CD4-positive, alpha-beta T cell (primary cell): ENCODE measurements at regions not wholly inside any gene's neighbourhood (a gene's known extent, or its start where the extent isn't known, plus 50 kb on each side); places are given as distances from the start of the nearest gene placed in this dataset.

Experiments
- ATAC-seq: fragments of 200-7000 bp; cut with Tn5 transposase; one replicate; pipeline ENCODE4 v1.10.0; 2022; ENCODE audit warnings: mild to moderate bottlenecking; ENCODE audit not compliant: poor library complexity
- CTCF ChIA-PET: fragments of 350-600 bp; sonication (Branson Sonifier 250); formaldehyde crosslinking; loops from one replicate; lab custom pipeline; 2021; ENCODE audit warnings: antibody characterized with exemption, inconsistent platforms; lab: Charles Lee
- POLR2A ChIA-PET: fragments of 350-600 bp; sonication (Branson Sonifier 250); formaldehyde crosslinking; loops from one replicate; lab custom pipeline; 2021; ENCODE audit warnings: antibody characterized with exemption, inconsistent platforms; lab: Charles Lee
- DNase-seq, 14 experiments: peaks; one replicate each; pipeline ENCODE4 v3.0.0-alpha.2; 2013 to 2020; ENCODE audit warnings: mixed read lengths in 2 of 14
- H3K27ac ChIP-seq, 2 donors: one replicate each; pipeline versions ENCODE4 v1.5.1 to v1.7.0; 2013; ENCODE audit warnings: low read length in 2 of 2, low read depth in 1 of 2, mild to moderate bottlenecking in 1 of 2
- H3K27me3 ChIP-seq, 2 experiments: 1 replicate in 1 of 2; 2 replicates in 1 of 2; pipeline versions ENCODE4 v1.6.1 to v1.7.0; 2013; ENCODE audit warnings: low read length in 2 of 2, control low read depth in 1 of 2, mild to moderate bottlenecking in 1 of 2, moderate library complexity in 1 of 2; ENCODE audit not compliant: insufficient read depth in 2 of 2, control insufficient read depth in 1 of 2
- H3K36me3 ChIP-seq: one replicate; pipeline ENCODE4 v1.6.1; 2013; ENCODE audit warnings: low read length, control low read depth; ENCODE audit not compliant: insufficient read depth
- H3K4me1 ChIP-seq: one replicate; pipeline ENCODE4 v1.6.1; 2013; ENCODE audit warnings: low read length, control low read depth; ENCODE audit not compliant: insufficient read depth
- H3K4me3 ChIP-seq: one replicate; pipeline ENCODE4 v1.5.1; 2013; ENCODE audit warnings: mild to moderate bottlenecking, low read length, moderate library complexity
- H3K9me3 ChIP-seq, 2 experiments: 1 replicate in 1 of 2; 2 replicates in 1 of 2; pipeline versions ENCODE4 v1.6.1 to v1.7.0; 2013; ENCODE audit warnings: low read length in 2 of 2, mild to moderate bottlenecking in 2 of 2, control low read depth in 1 of 2, moderate library complexity in 1 of 2; ENCODE audit not compliant: control insufficient read depth in 1 of 2, insufficient read depth in 1 of 2
- H3K27ac Mint-ChIP-seq: one replicate; pipeline ENCODE4 v1.8.0; 2020; ENCODE audit warnings: mixed read lengths
- H3K27me3 Mint-ChIP-seq: one replicate; pipeline ENCODE4 v1.8.0; 2021; ENCODE audit warnings: mixed read lengths
- H3K36me3 Mint-ChIP-seq: one replicate; pipeline ENCODE4 v1.8.0; 2021; ENCODE audit warnings: low read depth, mixed read lengths
- H3K4me1 Mint-ChIP-seq: one replicate; pipeline ENCODE4 v1.8.0; 2021; ENCODE audit warnings: low read depth, mixed read lengths
- H3K4me3 Mint-ChIP-seq: one replicate; pipeline ENCODE4 v1.8.0; 2020; ENCODE audit warnings: mild to moderate bottlenecking, mixed read lengths
- H3K9me3 Mint-ChIP-seq: one replicate; pipeline ENCODE4 v1.8.0; 2020; ENCODE audit warnings: mixed read lengths
- intact Hi-C, 2 experiments: fragments of 100-400 bp; cut with DNase I in 1 of 2; cut with micrococcal nuclease in 1 of 2; formaldehyde crosslinking; loops; one replicate each; pipeline versions ENCODE4 v1.15.1 to v1.9.0; 2023 to 2025; cut with DNase I, micrococcal nuclease
- TF ChIP-seq, protein P1 (sequence below): fragments of 200-600 bp; IDR thresholded peaks from one replicate; pipeline ENCODE4 v1.8.0; 2022; ENCODE audit warnings: antibody characterized with exemption, mild to moderate bottlenecking

DNA sequence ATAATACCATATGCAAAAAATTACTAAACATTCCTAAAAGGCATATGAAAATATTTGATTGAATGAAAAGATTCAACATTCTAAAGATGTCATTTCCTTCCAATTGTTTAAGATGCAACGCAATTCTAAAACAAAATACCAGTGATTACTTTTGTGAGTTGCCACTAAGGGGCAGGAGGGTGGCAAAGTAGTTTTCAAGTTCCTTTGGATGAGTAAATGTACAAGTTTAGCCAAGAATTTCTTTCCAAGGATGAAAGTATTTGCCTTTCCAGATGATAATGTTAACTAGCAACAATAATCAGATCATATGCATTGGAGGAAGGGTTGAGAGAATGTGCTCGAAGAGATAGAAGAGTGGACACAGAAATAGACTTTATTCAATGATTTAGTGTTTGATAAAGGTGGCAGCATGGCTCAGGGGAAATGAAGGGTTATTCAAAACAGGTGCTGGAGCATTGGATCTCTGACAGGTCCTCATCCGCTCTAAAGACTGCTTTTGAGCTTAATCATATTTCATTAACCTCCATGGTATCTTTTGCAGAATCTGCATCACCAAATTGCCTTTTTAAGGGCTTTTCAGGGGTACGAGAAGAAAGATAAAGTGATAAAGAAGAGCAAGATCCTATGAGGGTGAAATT lies 678.5 kb upstream of the TBX3 start:
- ChIA-PET CTCF (no interaction called here), POLR2A (no interaction called here)
- Histone ChIP-seq H3K27ac (no peak overlapping the region), H3K4me3 (no peak overlapping the region), H3K9me3 (peaks cover 0 to 7% of the 10 kb centered on the region in 2 experiments), H3K36me3 (no peaks in the 10 kb centered on the region), H3K4me1 (no peaks in the 10 kb centered on the region), H3K27me3 (no peaks in the 10 kb centered on the region)
- intact Hi-C loops, result no loop called here
- Mint-ChIP-seq H3K27ac (no peak overlapping the region), H3K9me3 (peaks cover 11% of the 10 kb centered on the region), H3K36me3 (no peaks in the 10 kb centered on the region), H3K27me3 (no peaks in the 10 kb centered on the region), H3K4me3 (no peak overlapping the region), H3K4me1 (no peaks in the 10 kb centered on the region)
- DNase-seq, result no peak
- ATAC-seq, result no peak
- TF ChIP-seq, protein P1, sequence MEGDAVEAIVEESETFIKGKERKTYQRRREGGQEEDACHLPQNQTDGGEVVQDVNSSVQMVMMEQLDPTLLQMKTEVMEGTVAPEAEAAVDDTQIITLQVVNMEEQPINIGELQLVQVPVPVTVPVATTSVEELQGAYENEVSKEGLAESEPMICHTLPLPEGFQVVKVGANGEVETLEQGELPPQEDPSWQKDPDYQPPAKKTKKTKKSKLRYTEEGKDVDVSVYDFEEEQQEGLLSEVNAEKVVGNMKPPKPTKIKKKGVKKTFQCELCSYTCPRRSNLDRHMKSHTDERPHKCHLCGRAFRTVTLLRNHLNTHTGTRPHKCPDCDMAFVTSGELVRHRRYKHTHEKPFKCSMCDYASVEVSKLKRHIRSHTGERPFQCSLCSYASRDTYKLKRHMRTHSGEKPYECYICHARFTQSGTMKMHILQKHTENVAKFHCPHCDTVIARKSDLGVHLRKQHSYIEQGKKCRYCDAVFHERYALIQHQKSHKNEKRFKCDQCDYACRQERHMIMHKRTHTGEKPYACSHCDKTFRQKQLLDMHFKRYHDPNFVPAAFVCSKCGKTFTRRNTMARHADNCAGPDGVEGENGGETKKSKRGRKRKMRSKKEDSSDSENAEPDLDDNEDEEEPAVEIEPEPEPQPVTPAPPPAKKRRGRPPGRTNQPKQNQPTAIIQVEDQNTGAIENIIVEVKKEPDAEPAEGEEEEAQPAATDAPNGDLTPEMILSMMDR, result no peak

DNA sequence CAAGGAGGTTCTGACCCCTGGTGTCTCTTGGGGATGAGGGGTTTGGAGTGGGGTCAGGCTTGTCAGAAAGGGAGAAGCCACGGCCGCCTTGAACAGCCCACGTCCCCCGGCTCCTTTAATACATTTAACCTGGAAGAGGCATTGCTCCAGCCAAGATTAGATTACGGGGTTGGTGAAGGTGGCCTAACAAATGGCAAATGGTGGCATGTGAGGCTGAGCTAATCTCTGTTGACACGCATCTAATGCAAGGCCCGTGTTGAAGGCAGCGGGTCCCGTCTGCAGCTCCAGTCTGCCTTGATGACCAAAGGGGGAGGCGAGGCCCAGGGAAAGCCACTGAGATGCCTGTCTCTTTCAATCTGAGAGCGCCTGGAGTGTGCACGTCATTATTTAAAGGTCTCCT lies 673.7 kb upstream of the TBX3 start:
- H3K27ac Mint-ChIP-seq, result no peak overlapping the region
- no peaks in the 10 kb centered on the region for H3K27me3 ChIP-seq
- H3K36me3 Mint-ChIP-seq, result no peaks in the 10 kb centered on the region
- no peaks in the 10 kb centered on the region for H3K27me3 Mint-ChIP-seq
- H3K4me3 ChIP-seq, result no peak overlapping the region
- no peaks in the 10 kb centered on the region for H3K36me3 ChIP-seq
- H3K9me3 Mint-ChIP-seq, result peaks cover 5% of the 10 kb centered on the region
- H3K4me3 Mint-ChIP-seq, result no peak overlapping the region
- CTCF ChIA-PET, result no interaction called here
- intact Hi-C loops, result no loop called here
- ATAC-seq (no peak), DNase-seq (no peak)
- no peaks in the 10 kb centered on the region for H3K4me1 Mint-ChIP-seq
- H3K4me1 ChIP-seq, result no peaks in the 10 kb centered on the region
- POLR2A ChIA-PET, result no interaction called here
- TF ChIP-seq, protein P1, result no peak
- H3K9me3 ChIP-seq, result no peaks in the 10 kb centered on the region
- H3K27ac ChIP-seq, result no peak overlapping the region

DNA sequence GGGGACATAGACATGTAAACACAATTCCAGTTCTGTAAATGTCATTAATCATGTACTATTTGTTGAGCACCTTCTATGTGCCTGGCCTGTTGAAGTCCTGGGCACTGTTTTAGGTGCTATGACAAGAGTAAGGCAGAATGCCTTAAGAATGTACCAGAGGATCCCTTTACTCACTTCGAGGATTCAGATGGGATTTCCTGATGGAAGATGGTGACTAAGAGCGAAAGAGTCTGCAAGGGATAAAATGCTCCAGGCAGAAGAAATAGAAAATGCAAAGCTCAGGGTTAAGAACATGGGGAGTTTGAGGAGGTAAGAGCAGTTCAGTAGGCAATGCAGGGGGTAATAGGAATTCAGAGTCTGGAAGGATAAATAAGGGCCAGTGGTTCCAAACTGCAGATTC lies 671.3 kb upstream of the TBX3 start:
- CTCF ChIA-PET, result no interaction called here
- Histone ChIP-seq H3K4me1 (no peaks in the 10 kb centered on the region), H3K4me3 (no peak overlapping the region), H3K27ac (no peak overlapping the region), H3K27me3 (no peaks in the 10 kb centered on the region), H3K9me3 (no peaks in the 10 kb centered on the region), H3K36me3 (no peaks in the 10 kb centered on the region)
- H3K27me3 Mint-ChIP-seq, result no peaks in the 10 kb centered on the region
- ATAC-seq (no peak), DNase-seq (no peak)
- no peaks in the 10 kb centered on the region for H3K36me3 Mint-ChIP-seq
- H3K27ac Mint-ChIP-seq, result no peak overlapping the region
- no peak overlapping the region for H3K4me3 Mint-ChIP-seq
- intact Hi-C loops, result no loop called here
- no peaks in the 10 kb centered on the region for H3K4me1 Mint-ChIP-seq
- H3K9me3 Mint-ChIP-seq, result no peaks in the 10 kb centered on the region
- TF ChIP-seq, protein P1, result no peak
- POLR2A ChIA-PET, result no interaction called here
